ENCODE measurements at regions not wholly inside any gene's neighbourhood (a gene's known extent, or its start where the extent isn't known, plus 50 kb on each side); places are given as distances from the start of the nearest gene placed in this dataset.
A peak's percentile ranks its signal among the peaks of the same experiment; 100 is the strongest.

DNA sequence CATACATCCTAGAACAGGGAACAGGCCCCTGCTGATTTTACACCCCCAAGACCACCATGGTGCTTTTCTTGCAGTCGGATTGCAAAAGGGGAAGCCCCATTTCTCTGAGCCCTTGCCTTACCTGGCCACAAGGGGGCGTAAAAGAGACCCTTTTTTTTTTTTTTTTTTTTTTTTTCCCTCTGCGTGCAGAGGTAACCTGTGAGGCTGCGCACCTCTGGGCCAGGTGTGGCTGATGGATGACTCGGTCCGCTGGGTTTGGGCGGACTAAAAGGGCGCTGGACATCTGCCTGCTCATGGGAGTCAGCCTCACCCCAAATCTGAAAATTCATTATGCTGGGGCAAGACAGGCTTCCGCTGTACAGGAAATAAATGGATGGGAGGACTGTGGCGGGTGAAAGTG lies 281.0 kb downstream of the CBLN1 start:
- peak; percentile 19 for TF ChIP-seq CTCF (IDR thresholded peaks at IDR 0.05; ENCODE audit: low read depth, low read length)
- no peak for DNase-seq (ENCODE audit: extremely low read depth, low read depth)

GRCh38 chr16:48999508-48999907 lies 282.1 kb downstream of the CBLN1 start:
- TF ChIP-seq CTCF (IDR thresholded peaks at IDR 0.05; ENCODE audit: low read depth, low read length) = no peak
- DNase-seq (ENCODE audit: extremely low read depth, low read depth) = no peak

DNA sequence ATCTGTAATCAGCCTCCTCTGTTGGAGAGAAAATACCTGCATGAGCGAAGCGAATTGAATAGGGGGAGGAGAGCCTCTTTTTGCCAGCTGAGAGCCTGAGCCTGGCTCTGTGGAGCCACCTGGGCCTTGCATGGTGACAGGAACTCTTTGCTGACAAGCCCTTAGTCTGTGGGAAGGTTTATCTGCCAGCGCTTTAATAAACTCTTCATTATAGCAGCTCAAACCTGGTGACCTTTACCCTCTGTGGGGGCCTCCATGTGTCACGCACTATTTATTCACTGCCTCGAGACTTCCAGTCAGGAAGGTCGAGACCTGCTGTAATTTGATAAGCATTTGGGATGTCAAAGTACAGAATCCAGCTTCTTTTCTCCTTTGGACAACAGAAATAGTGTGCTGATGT lies 282.6 kb downstream of the CBLN1 start:
- no peak for DNase-seq (ENCODE audit: extremely low read depth, low read depth)
- TF ChIP-seq CTCF (IDR thresholded peaks at IDR 0.05; ENCODE audit: low read depth, low read length) = no peak

- DNase-seq (ENCODE audit: extremely low read depth, low read depth) = no peak
- no peak for TF ChIP-seq CTCF (IDR thresholded peaks at IDR 0.05; ENCODE audit: low read depth, low read length)
Observed at GRCh38 chr16:48997946-48998345, 283.7 kb downstream of the CBLN1 start.

DNA sequence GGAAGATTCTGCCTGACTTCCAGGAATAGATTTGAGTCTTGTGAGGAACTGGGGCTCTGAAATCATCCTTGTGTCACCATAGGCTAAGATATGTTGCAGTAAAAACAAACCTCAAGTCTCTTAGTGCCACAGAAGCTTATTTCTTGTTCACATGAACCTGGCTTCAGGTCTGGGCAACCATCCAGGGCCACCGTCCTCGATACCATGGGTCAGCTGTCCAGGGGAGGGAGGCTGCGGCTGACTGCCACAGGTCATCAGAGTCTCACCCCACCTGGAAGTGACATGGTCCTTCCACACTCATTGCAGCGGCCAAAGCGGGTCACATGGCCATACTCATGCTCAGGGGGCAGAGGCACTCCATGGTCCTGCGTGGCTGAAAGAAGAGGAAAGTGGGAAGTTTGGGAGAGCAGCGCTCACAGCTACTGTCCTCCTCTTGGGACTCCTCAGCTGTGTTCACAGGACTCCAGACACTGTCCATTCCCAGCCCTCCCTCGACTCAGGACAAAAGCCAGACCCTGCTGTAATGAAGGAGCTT lies 284.5 kb downstream of the CBLN1 start:
- no peak for TF ChIP-seq CTCF (IDR thresholded peaks at IDR 0.05; ENCODE audit: low read depth, low read length)

GRCh38 chr16:48978501-48978900 lies 303.1 kb downstream of the CBLN1 start:
- no peak for TF ChIP-seq CTCF (IDR thresholded peaks at IDR 0.05; ENCODE audit: low read depth, low read length)
- no peak for DNase-seq (ENCODE audit: extremely low read depth, low read depth)

More for the DNA sequence above, 284.5 kb downstream of the CBLN1 start:
- DNase-seq (ENCODE audit: extremely low read depth, low read depth) = no peak

GRCh38 chr16:48972236-48972635 lies 309.4 kb downstream of the CBLN1 start:
- DNase-seq (ENCODE audit: extremely low read depth, low read depth) = no peak
- TF ChIP-seq CTCF (IDR thresholded peaks at IDR 0.05; ENCODE audit: low read depth, low read length) = no peak
